ENCODE measurements at regions not wholly inside any gene's neighbourhood (a gene's known extent, or its start where the extent isn't known, plus 50 kb on each side); places are given as distances from the start of the nearest gene placed in this dataset.

GRCh38 chr7:113446391-113446790 is 328.0 kb upstream of the SMIM30 start:
- TF ChIP-seq ZFP3 (CRISPR knock-in tag; IDR thresholded peaks at IDR 0.05) (no peak), RARB (CRISPR knock-in tag; IDR thresholded peaks at IDR 0.05) (no peak), PPARA (CRISPR knock-in tag; IDR thresholded peaks at IDR 0.05; ENCODE audit: borderline replicate concordance) (no peak), GLIS3 (CRISPR knock-in tag; IDR thresholded peaks at IDR 0.05) (no peak), SNAI2 (CRISPR knock-in tag; IDR thresholded peaks at IDR 0.05) (no peak), CREB5 (CRISPR knock-in tag; IDR thresholded peaks at IDR 0.05; ENCODE audit: low read depth) (no peak)
